Fibroblast of mammary gland (primary cell): ENCODE measurements at regions not wholly inside any gene's neighbourhood (a gene's known extent, or its start where the extent isn't known, plus 50 kb on each side); places are given as distances from the start of the nearest gene placed in this dataset.

Experiments
- DNase-seq: peaks from one replicate; pipeline ENCODE4 v3.0.0-alpha.2; 2010; ENCODE audit warnings: low read depth
- H3K4me3 ChIP-seq: 2 replicates; pipeline ENCODE4 v1.5.1; 2011; ENCODE audit warnings: low read depth, mild to moderate bottlenecking, low read length, moderate library complexity; ENCODE audit not compliant: control insufficient read depth
- TF ChIP-seq, protein P1 (sequence below): conservative IDR thresholded peaks from 2 replicates; pipeline ENCODE4 v1.5.1; 2011; ENCODE audit warnings: low read depth, low read length, inconsistent platforms; ENCODE audit not compliant: control insufficient read depth, insufficient read depth

DNA sequence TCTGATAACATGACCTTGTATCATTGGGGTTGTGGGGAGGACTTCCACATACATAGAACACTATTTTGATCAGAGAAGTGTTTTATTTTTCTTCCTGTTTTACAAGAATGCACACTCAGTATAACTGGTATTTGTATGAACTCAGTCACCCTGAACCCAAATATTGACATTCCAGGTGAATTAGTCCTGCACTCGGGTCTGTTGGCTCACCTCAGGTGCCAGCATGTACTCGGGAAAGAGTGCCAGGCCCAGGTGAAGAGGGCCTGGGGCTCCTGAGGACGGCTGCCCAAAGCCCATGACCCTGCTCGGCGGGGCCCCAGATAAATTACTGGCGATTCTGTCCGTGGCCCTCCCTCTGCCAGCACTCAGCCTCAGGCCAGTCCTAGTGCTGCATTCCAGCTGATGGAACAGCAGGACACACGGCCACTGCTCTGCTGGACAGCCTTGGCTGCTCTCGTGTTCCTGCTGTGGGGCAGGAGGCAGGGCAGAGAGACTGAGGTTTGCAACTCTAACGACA lies 75.4 kb upstream of the TMPRSS2 start:
- H3K4me3 ChIP-seq, result no peak overlapping the region
- DNase-seq, result no peak
- TF ChIP-seq, protein P1, sequence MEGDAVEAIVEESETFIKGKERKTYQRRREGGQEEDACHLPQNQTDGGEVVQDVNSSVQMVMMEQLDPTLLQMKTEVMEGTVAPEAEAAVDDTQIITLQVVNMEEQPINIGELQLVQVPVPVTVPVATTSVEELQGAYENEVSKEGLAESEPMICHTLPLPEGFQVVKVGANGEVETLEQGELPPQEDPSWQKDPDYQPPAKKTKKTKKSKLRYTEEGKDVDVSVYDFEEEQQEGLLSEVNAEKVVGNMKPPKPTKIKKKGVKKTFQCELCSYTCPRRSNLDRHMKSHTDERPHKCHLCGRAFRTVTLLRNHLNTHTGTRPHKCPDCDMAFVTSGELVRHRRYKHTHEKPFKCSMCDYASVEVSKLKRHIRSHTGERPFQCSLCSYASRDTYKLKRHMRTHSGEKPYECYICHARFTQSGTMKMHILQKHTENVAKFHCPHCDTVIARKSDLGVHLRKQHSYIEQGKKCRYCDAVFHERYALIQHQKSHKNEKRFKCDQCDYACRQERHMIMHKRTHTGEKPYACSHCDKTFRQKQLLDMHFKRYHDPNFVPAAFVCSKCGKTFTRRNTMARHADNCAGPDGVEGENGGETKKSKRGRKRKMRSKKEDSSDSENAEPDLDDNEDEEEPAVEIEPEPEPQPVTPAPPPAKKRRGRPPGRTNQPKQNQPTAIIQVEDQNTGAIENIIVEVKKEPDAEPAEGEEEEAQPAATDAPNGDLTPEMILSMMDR, result no peak

DNA sequence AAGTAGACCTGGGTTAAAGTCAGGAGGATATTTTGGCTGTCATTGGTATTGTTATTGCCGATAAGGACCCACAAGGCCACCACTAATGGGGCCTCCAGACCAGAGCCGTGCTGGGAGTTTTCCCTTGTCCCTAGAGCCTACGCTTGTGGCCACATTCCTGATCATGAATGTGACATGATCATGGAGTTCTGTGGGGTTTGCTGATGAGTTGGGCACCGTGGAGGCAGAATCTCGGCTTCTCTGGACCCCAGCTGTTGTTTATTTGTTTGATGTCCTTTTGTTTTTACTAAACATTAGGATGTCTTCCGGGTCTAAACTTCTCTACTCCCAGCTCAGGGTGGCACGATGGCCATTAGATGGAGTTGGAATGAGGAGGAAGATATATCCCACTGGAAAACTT lies 74.9 kb upstream of the TMPRSS2 start:
- TF ChIP-seq, protein P1, result no peak
- no peak for DNase-seq

DNA sequence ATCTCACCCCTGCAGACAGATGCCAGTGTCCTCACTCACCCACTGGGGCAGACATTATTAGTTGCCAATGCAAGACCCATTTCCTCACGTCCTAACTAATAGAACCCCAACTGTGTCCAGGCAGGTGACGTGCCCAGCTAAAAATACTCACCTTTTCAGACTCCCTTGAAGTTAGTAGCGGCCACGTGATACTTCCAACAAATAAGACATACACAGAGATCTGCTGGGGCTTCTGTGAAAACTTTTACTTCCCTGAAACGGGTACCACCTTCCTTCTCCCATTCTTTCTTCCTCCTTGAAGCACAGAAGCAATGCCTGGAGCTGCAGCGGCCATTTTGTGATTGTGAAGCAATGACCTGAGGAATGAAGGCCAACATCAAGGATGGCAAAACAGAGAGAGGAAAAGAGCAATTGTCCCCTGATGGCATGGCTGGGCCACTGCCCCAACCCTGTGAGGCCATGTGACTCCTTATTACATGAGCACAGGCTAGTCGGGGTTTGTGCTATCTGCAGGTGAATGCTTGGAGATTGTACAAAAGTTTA lies 74.4 kb upstream of the TMPRSS2 start:
- TF ChIP-seq, protein P1, result no peak
- no peak overlapping the region for H3K4me3 ChIP-seq
- DNase-seq, result no peak

More for the DNA sequence above, 74.9 kb upstream of the TMPRSS2 start:
- H3K4me3 ChIP-seq, result no peak overlapping the region

DNA sequence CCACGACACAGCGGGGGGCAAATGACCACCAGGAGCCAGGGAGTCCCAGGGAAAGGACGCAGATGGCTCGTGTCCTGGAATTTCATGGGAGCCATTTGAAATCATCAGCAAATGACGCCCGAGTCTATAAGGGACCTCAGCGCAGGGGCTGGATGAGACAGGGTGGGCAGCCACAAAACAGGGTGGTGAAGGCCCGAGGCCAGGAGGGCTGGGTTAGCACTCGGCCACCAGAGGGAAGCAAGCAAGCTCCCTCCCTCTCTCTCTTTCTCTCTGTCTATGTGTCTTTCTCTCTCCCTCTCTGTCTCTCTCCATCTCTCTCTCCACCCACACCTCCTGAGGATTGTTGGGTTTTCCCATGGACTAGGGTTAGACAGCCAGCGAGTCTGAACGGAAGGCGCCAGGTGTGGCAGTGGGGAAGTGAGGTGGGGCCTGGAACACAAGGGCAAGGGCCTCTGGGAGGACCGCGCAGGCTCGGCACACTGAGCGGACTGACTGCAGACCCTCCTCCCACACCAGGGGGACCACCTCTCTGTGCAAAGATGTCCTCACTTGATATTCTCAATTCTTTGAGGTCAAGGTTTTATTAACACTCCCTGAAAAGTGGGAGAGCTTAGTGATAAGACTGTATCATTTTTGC lies 73.8 kb upstream of the TMPRSS2 start:
- no peak for DNase-seq
- no peak overlapping the region for H3K4me3 ChIP-seq
- TF ChIP-seq, protein P1, result no peak

DNA sequence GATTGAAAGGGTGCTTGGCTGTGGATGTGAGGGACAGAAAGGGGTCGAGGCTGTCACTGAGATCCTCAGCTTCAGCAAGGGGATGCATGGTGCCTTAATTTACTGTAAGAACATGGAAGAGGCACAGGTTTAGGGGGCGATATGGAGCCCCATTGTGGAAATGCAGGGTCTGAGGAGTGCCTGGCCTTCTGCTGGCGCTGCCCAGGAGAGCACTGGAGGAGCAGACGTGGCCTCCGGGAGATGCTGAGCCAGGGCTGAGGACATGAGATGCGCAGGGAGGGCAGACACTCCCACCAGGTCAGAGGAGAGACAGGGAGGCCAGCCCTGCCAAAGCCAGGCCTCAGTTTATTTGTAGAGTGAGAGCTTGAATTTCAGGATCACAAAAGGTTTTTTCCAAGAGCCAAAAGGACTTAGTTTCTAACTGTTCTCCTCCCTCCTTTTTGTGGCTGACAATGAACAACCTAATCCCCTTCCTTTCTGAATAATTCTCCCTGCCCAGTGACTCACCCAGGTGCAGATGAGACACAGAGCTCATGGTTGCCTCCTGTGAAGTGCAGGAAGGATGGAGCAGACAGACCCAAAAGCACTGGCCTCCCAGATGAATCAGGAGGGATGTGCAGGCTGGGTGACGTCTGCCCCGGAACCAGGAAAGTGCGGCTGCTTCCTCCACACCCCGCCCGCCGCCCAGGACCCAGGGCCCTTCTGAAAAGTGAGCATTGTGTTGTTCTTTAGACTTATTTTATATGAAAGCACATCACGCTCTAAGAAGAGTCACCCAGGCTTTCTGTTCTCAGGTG lies 73.0 kb upstream of the TMPRSS2 start:
- TF ChIP-seq, protein P1, result no peak
- no peak for DNase-seq

DNA sequence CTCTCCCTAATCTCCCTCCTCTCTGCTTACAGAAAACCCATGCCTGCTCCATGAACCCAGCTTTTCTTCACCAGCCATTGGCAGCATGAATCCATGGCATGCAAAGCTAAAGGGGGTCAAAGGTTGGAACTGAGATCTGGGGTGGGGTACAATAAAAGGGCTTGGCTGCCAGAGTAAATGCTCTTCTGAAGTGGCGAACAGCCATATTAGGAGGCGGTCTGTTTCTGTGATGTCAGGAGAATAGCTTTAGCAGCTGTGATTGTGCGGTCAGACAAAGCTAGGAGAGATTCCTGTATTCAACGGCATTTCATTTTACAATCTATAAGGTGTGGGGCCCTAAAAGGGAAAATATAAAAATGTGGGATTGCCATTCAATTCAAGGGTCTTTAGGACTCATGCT lies 71.7 kb upstream of the TMPRSS2 start:
- no peak overlapping the region for H3K4me3 ChIP-seq
- no peak for DNase-seq
- TF ChIP-seq, protein P1, result no peak

More for the DNA sequence above, 73.0 kb upstream of the TMPRSS2 start:
- H3K4me3 ChIP-seq, result no peak overlapping the region
